Spleen (tissue), 11 donors: ENCODE measurements at regions not wholly inside any gene's neighbourhood (a gene's known extent, or its start where the extent isn't known, plus 50 kb on each side); places are given as distances from the start of the nearest gene placed in this dataset.
"Not testable (repeated sequence)": the region's sequence is repeated elsewhere in the genome, so short reads cannot be mapped to it uniquely, and the experiment has no call there.

Experiments
- DNase-seq: peaks from one replicate; pipeline ENCODE4 v3.0.0-alpha.2; 2020
- H3K27ac ChIP-seq, 8 donors: fragments of 200-600 bp; sonication (generic) in 7 of 8; 1 replicate in 4 of 8; 2 replicates in 4 of 8; pipeline versions ENCODE4 v1.5.0 to v1.8.0; 2016 to 2021; ENCODE audit warnings: inconsistent platforms in 4 of 8, mild to moderate bottlenecking in 4 of 8, moderate library complexity in 1 of 8
- H3K27me3 ChIP-seq, 7 donors: fragments of 200-600 bp; sonication (generic) in 6 of 7; replicated peaks in 1 of 7; 1 replicate in 4 of 7; 2 replicates in 3 of 7; pipeline versions ENCODE4 v1.5.0 to v1.8.0; 2016 to 2021; ENCODE audit warnings: inconsistent platforms in 3 of 7, mild to moderate bottlenecking in 1 of 7
- H3K36me3 ChIP-seq, 6 donors: fragments of 200-600 bp; sonication (generic) in 5 of 6; 1 replicate in 4 of 6; 2 replicates in 2 of 6; pipeline versions ENCODE4 v1.5.0 to v1.8.0; 2016 to 2021; ENCODE audit warnings: inconsistent platforms in 2 of 6
- H3K4me1 ChIP-seq, 6 donors: fragments of 200-600 bp; sonication (generic) in 5 of 6; 1 replicate in 3 of 6; 2 replicates in 3 of 6; pipeline versions ENCODE4 v1.5.0 to v1.8.0; 2016 to 2021; ENCODE audit warnings: inconsistent platforms in 3 of 6
- H3K4me3 ChIP-seq, 8 donors: fragments of 200-600 bp; sonication (generic) in 7 of 8; 1 replicate in 4 of 8; 2 replicates in 4 of 8; pipeline versions ENCODE4 v1.5.0 to v1.8.0; 2016 to 2021; ENCODE audit warnings: inconsistent platforms in 4 of 8, mild to moderate bottlenecking in 4 of 8, moderate library complexity in 2 of 8
- H3K9me3 ChIP-seq, 8 donors: fragments of 200-600 bp; sonication (generic) in 7 of 8; 1 replicate in 4 of 8; 2 replicates in 4 of 8; pipeline versions ENCODE4 v1.5.0 to v1.8.0; 2016 to 2021; ENCODE audit warnings: inconsistent platforms in 4 of 8
- CTCF ChIP-seq, 11 experiments: fragments of 200-600 bp in 7 of 11; fragments of 450-650 bp in 4 of 11; sonication (generic) in 4 of 11; IDR thresholded peaks in 8 of 11; conservative IDR thresholded peaks in 3 of 11; 1 replicate in 7 of 11; 2 replicates in 4 of 11; pipeline versions ENCODE4 v1.4.0 to v1.8.0; 2016 to 2021; ENCODE audit warnings: antibody characterized with exemption in 11 of 11, inconsistent platforms in 4 of 11, mild to moderate bottlenecking in 1 of 11
- POLR2A ChIP-seq, 3 donors: fragments of 450-650 bp; IDR thresholded peaks; one replicate each; pipeline ENCODE4 v1.5.1; 2017; ENCODE audit warnings: antibody characterized with exemption in 3 of 3, mild to moderate bottlenecking in 1 of 3
- POLR2AphosphoS5 ChIP-seq, 3 donors: sonication (generic); formaldehyde crosslinking; IDR thresholded peaks; one replicate each; pipeline ENCODE4 v1.5.1; 2017; ENCODE audit warnings: antibody characterized with exemption in 3 of 3
- WGBS, 5 donors: extraction: QIAGEN DNeasy Blood & Tissue Kit in 3 of 5; methylation state at CpG; one replicate each; pipeline versions ENCODE4 v1.1.5 to v1.1.7; 2013 to 2018; 5-methylcytosine and 5-hydroxymethylcytosine counted together
- intact Hi-C: fragments of 100-400 bp; cut with DNase I; formaldehyde crosslinking; loops from one replicate; pipeline ENCODE4 v1.15.0; 2023; ENCODE audit warnings: low total_unique reads
- donor health status: healthy with polysubstance abuse.
- donor health status: DM: no; HTN: no; CAD: no; lungs with moderate emphysema.
- donor health status: DM: no; HTN: no; CAD: no.
- donor health status: Bipolar disorder and iron deficiency.
- donor health status: healthy.
- donor health status: DM: no; HTN: no; CAD: no.
- donor health status: DM: yes; HTN: yes; CAD: no.

DNA sequence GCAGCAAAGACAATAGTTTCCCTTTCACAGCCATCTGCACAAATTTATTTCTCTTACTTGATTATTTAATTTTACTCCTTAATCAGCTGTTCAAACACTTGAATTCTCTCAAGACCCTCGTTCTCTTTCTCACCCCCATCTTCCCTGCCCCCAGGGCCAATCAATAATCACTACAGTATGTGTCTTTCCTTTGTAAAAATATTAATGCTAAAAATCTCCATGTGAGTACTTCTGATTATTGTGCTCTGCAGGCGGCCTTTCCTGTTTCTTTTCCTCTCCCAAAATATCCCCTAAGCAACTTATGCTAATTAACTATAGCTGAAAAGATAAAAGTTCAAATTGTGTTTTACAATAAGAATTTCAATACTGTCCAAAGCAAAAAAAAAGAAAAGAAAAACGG, 617.0 kb upstream of the CBLB start:
- Histone ChIP-seq H3K36me3 (no peaks in the 10 kb centered on the region), H3K27ac (no peak overlapping the region), H3K9me3 (peaks cover 0 to 6% (median 0%) of the 10 kb centered on the region in 8 donors), H3K4me3 (no peak overlapping the region), H3K4me1 (no peaks in the 10 kb centered on the region), H3K27me3 (no peaks in the 10 kb centered on the region)
- 41 to 71% (median 65%) methylated on average over 3 of the region's 3 CpGs for WGBS, 5 donors
- intact Hi-C loops: no loop called here
- no peak for DNase-seq
- TF ChIP-seq POLR2A (IDR thresholded peaks at IDR 0.05) (no peak), CTCF (IDR thresholded peaks at IDR 0.05 in 8 of 11, conservative IDR thresholded peaks at IDR 0.05 in 3 of 11) (no peak), POLR2AphosphoS5 (IDR thresholded peaks at IDR 0.05) (no peak)

- DNase-seq, H3K27ac ChIP-seq, H3K4me1 ChIP-seq, H3K9me3 ChIP-seq, H3K27me3 ChIP-seq, H3K36me3 ChIP-seq, H3K4me3 ChIP-seq, intact Hi-C loops: not testable (repeated sequence)
- WGBS, 5 donors: 92 to 97% (median 96%) methylated on average over 18 to 19 of the region's 19 CpGs
These were observed 618.3 kb upstream of the CBLB start for GRCh38 chr3:106486945-106487639.

- Histone ChIP-seq H3K4me1 (no peaks in the 10 kb centered on the region), H3K4me3 (no peak overlapping the region), H3K27ac (no peak overlapping the region), H3K36me3 (no peaks in the 10 kb centered on the region), H3K27me3 (no peaks in the 10 kb centered on the region), H3K9me3 (no peaks in the 10 kb centered on the region)
- 81 to 91% (median 85%) methylated on average over 6 of the region's 6 CpGs for WGBS, 5 donors
- TF ChIP-seq POLR2AphosphoS5 (IDR thresholded peaks at IDR 0.05) (no peak), POLR2A (IDR thresholded peaks at IDR 0.05) (no peak), CTCF (IDR thresholded peaks at IDR 0.05 in 8 of 11, conservative IDR thresholded peaks at IDR 0.05 in 3 of 11) (no peak)
- intact Hi-C loops: no loop called here
- no peak for DNase-seq
These were observed 619.5 kb upstream of the CBLB start for GRCh38 chr3:106488331-106488730.

- intact Hi-C loops: no loop called here
- DNase-seq: no peak
- no peaks in the 10 kb centered on the region for H3K4me1 ChIP-seq
These were observed 623.0 kb upstream of the CBLB start for GRCh38 chr3:106491796-106492195.

More at GRCh38 chr3:106491796-106492195, 623.0 kb upstream of the CBLB start:
- H3K27ac ChIP-seq: no peak overlapping the region
- no peaks in the 10 kb centered on the region for H3K9me3 ChIP-seq
- H3K36me3 ChIP-seq: no peaks in the 10 kb centered on the region
- H3K27me3 ChIP-seq: no peaks in the 10 kb centered on the region
- no peak overlapping the region for H3K4me3 ChIP-seq
- TF ChIP-seq POLR2AphosphoS5 (IDR thresholded peaks at IDR 0.05) (no peak), POLR2A (IDR thresholded peaks at IDR 0.05) (no peak), CTCF (IDR thresholded peaks at IDR 0.05 in 8 of 11, conservative IDR thresholded peaks at IDR 0.05 in 3 of 11) (no peak)
